Neural cell (in vitro differentiated cells): ENCODE measurements at regions not wholly inside any gene's neighbourhood (a gene's known extent, or its start where the extent isn't known, plus 50 kb on each side); places are given as distances from the start of the nearest gene placed in this dataset.

ENCODE experiments used
- H2AFZ ChIP-seq: fragments of 200-600, 300-800 bp; sonication (generic), shearing (Covaris generic); 2 replicates; pipeline ENCODE4 v1.6.0; 2014; ENCODE audit warnings: low read depth, mild to moderate bottlenecking, antibody characterized with exemption, low read length, moderate library complexity
- H3F3A ChIP-seq: fragments of 200-600 bp; shearing (Covaris generic); 2 replicates; pipeline ENCODE4 v1.6.1; 2016; ENCODE audit warnings: mild to moderate bottlenecking, moderate library complexity, mixed read lengths, antibody characterized with exemption, low read length; ENCODE audit not compliant: insufficient read depth, poor library complexity, severe bottlenecking
- H3K27ac ChIP-seq: fragments of 200-600, 300-800 bp; sonication (generic), shearing (Covaris generic); 2 replicates; pipeline ENCODE4 v1.5.1; 2014; ENCODE audit warnings: mild to moderate bottlenecking, low read length, moderate library complexity
- H3K27me3 ChIP-seq: fragments of 300-800, 200-600 bp; sonication (generic), shearing (Covaris generic); 2 replicates; pipeline ENCODE4 v1.6.0; 2014; ENCODE audit warnings: mild to moderate bottlenecking, low read depth, low read length, moderate library complexity; ENCODE audit not compliant: insufficient read depth
- H3K36me3 ChIP-seq: fragments of 300-800, 200-600 bp; sonication (generic), shearing (Covaris generic); 2 replicates; pipeline ENCODE4 v1.5.1; 2014; ENCODE audit warnings: mild to moderate bottlenecking, antibody characterized with exemption, low read length, moderate library complexity; ENCODE audit not compliant: insufficient read depth
- H3K4me2 ChIP-seq: fragments of 300-800, 200-600 bp; sonication (generic), shearing (Covaris generic); 2 replicates; pipeline ENCODE4 v1.6.0; 2014; ENCODE audit warnings: mild to moderate bottlenecking, low read length
- H3K4me3 ChIP-seq: fragments of 300-800, 200-600 bp; sonication (generic), shearing (Covaris generic); 2 replicates; pipeline ENCODE4 v1.5.1; 2014; ENCODE audit warnings: mild to moderate bottlenecking, low read length, moderate library complexity
- H3K79me2 ChIP-seq: fragments of 200-600 bp; shearing (Covaris generic); replicated peaks from 2 replicates; pipeline ENCODE4 v1.6.0; 2014; ENCODE audit warnings: mild to moderate bottlenecking, low read length, moderate library complexity; ENCODE audit not compliant: insufficient read depth
- H3K9ac ChIP-seq: fragments of 300-800, 200-600 bp; sonication (generic), shearing (Covaris generic); 2 replicates; pipeline ENCODE4 v1.6.1; 2016; ENCODE audit warnings: mild to moderate bottlenecking, low read length, mixed read lengths
- H3K9me2 ChIP-seq: fragments of 200-600 bp; shearing (Covaris generic); 2 replicates; pipeline ENCODE4 v1.6.1; 2016; ENCODE audit warnings: mild to moderate bottlenecking, low read length, mixed read lengths; ENCODE audit not compliant: insufficient read depth
- H3K9me3 ChIP-seq: fragments of 200-600, 300-800 bp; sonication (generic), shearing (Covaris generic); 2 replicates; pipeline ENCODE4 v1.6.1; 2016; ENCODE audit warnings: mild to moderate bottlenecking, mixed run types, low read length, moderate library complexity, mixed read lengths
- H4K20me1 ChIP-seq: fragments of 200-600 bp; shearing (Covaris generic); 2 replicates; pipeline ENCODE4 v1.6.1; 2016; ENCODE audit warnings: mild to moderate bottlenecking, mixed run types; ENCODE audit not compliant: insufficient read depth
- EP300 ChIP-seq: fragments of 450-650 bp; conservative IDR thresholded peaks from 2 replicates; pipeline ENCODE4 v1.6.1; 2014; ENCODE audit warnings: antibody characterized with exemption, mild to moderate bottlenecking, moderate library complexity; ENCODE audit not compliant: poor library complexity, severe bottlenecking
- EZH2 ChIP-seq: fragments of 200-600, 300-800 bp; shearing (Covaris generic), sonication (generic); IDR thresholded peaks from 2 replicates; pipeline ENCODE4 v1.6.1; 2014; ENCODE audit warnings: antibody characterized with exemption, low read length, borderline replicate concordance, mild to moderate bottlenecking; ENCODE audit not compliant: insufficient read depth, poor library complexity, severe bottlenecking
- MXI1 ChIP-seq: fragments of 450-650 bp; conservative IDR thresholded peaks from 2 replicates; pipeline ENCODE4 v1.6.1; 2014; ENCODE audit warnings: antibody characterized with exemption, mild to moderate bottlenecking; ENCODE audit not compliant: poor library complexity, severe bottlenecking
- POLR2AphosphoS5 ChIP-seq: IDR thresholded peaks from 2 replicates; pipeline ENCODE4 v1.6.1; 2012
- RAD21 ChIP-seq: fragments of 450-650 bp; conservative IDR thresholded peaks from 2 replicates; pipeline ENCODE4 v1.6.1; 2014; ENCODE audit warnings: antibody characterized with exemption, mild to moderate bottlenecking, moderate library complexity
- REST ChIP-seq: IDR thresholded peaks from 2 replicates; pipeline ENCODE4 v1.6.1; 2012; ENCODE audit warnings: borderline replicate concordance
- SMC3 ChIP-seq: fragments of 450-650 bp; conservative IDR thresholded peaks from 2 replicates; pipeline ENCODE4 v1.6.1; 2014; ENCODE audit warnings: antibody characterized with exemption, mild to moderate bottlenecking, moderate library complexity; ENCODE audit not compliant: poor library complexity
- TAF1 ChIP-seq: IDR thresholded peaks from 2 replicates; pipeline ENCODE4 v1.6.1; 2012; ENCODE audit warnings: low read depth
- TF ChIP-seq, protein P1 (sequence below): fragments of 450-650 bp; IDR thresholded peaks from 2 replicates; pipeline ENCODE4 v1.5.1; 2014; ENCODE audit warnings: antibody characterized with exemption, mild to moderate bottlenecking, moderate library complexity; ENCODE audit not compliant: poor library complexity, severe bottlenecking

- no peak overlapping the region for H2AFZ ChIP-seq
- no peak overlapping the region for H3K9ac ChIP-seq
- no peaks in the 10 kb centered on the region for H3K27me3 ChIP-seq
- H3K9me2 ChIP-seq, result no peaks in the 10 kb centered on the region
- H3K36me3 ChIP-seq, result no peaks in the 10 kb centered on the region
- H3K9me3 ChIP-seq, result no peaks in the 10 kb centered on the region
- H4K20me1 ChIP-seq, result no peaks in the 10 kb centered on the region
- no peaks in the 10 kb centered on the region for H3K79me2 ChIP-seq
- TF ChIP-seq, protein P1, sequence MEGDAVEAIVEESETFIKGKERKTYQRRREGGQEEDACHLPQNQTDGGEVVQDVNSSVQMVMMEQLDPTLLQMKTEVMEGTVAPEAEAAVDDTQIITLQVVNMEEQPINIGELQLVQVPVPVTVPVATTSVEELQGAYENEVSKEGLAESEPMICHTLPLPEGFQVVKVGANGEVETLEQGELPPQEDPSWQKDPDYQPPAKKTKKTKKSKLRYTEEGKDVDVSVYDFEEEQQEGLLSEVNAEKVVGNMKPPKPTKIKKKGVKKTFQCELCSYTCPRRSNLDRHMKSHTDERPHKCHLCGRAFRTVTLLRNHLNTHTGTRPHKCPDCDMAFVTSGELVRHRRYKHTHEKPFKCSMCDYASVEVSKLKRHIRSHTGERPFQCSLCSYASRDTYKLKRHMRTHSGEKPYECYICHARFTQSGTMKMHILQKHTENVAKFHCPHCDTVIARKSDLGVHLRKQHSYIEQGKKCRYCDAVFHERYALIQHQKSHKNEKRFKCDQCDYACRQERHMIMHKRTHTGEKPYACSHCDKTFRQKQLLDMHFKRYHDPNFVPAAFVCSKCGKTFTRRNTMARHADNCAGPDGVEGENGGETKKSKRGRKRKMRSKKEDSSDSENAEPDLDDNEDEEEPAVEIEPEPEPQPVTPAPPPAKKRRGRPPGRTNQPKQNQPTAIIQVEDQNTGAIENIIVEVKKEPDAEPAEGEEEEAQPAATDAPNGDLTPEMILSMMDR, result no peak
- TF ChIP-seq REST, result no peak
- TF ChIP-seq RAD21, result no peak
- no peak for TF ChIP-seq TAF1
- TF ChIP-seq EZH2, result no peak
- no peak for TF ChIP-seq POLR2AphosphoS5
- no peak for TF ChIP-seq EP300
- no peak for TF ChIP-seq MXI1
- no peak for TF ChIP-seq SMC3
- no peaks in the 10 kb centered on the region for H3F3A ChIP-seq
- H3K4me2 ChIP-seq, result no peak overlapping the region
- no peak overlapping the region for H3K4me3 ChIP-seq
- no peak overlapping the region for H3K27ac ChIP-seq
Observed at GRCh38 chr2:601806-602455, 75.3 kb downstream of the TMEM18 start.

DNA sequence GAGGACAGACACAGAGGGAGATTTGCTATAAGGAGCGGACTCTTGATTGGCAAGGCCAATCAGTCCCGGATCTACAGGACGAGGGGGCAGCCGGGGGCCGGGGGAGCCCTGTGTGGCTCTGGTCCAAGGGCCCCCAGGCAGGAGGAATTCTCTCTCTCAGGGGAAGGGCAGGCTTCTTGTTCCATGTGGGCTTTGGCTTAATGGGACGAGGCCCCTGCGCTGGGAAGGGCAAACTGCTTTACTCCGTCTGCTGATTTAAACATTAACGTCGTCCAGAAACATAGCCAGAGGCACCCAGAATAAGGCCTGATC lies 75.9 kb downstream of the TMEM18 start:
- Histone ChIP-seq H3K79me2 (no peaks in the 10 kb centered on the region), H3K9me3 (no peaks in the 10 kb centered on the region), H2AFZ (no peak overlapping the region), H3K9ac (no peak overlapping the region), H4K20me1 (no peaks in the 10 kb centered on the region), H3K9me2 (no peaks in the 10 kb centered on the region), H3K4me3 (no peak overlapping the region), H3K27me3 (no peaks in the 10 kb centered on the region), H3K4me2 (no peak overlapping the region), H3K36me3 (no peaks in the 10 kb centered on the region), H3K27ac (no peak overlapping the region), H3F3A (no peaks in the 10 kb centered on the region)
- TF ChIP-seq RAD21 (no peak), REST (no peak), POLR2AphosphoS5 (no peak), SMC3 (no peak), EZH2 (no peak), MXI1 (no peak), TAF1 (no peak), EP300 (no peak)
- TF ChIP-seq, protein P1, result no peak
